ENCODE measurements at regions not wholly inside any gene's neighbourhood (a gene's known extent, or its start where the extent isn't known, plus 50 kb on each side); places are given as distances from the start of the nearest gene placed in this dataset.
A peak's percentile ranks its signal among the peaks of the same experiment; 100 is the strongest.

DNA sequence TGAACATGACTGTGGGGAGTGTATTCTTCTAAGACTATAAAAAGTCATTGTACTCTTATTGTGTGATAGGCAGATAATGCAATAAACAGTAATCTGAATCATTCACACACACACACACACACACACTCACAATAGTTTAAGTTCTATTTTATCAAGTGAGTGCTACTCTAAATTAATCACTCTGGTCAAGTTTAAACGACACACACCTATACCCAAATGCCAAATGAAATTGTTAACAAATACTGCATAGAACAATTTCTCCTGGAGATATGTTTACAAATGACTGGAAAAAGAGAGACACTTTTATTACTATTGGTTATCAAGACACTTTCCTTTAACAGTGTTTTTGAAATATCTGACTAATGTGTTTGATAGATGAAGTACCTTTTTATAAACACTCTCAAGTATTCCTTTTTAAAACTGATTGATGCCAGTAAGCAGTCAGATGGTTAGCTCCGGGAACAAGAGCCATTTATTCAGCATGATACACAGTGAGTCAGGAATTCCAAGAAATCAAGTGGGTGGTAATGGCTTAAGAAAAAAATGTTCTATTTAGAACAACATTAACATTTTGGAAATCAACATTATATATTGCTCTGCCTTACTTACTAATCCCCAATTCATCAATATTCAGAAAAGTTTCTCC, 521.6 kb upstream of the ST8SIA4 start:
- H4K20me1 ChIP-seq (ENCODE audit: insufficient read depth, low read length) = no peaks in the 10 kb centered on the region
- H3K4me3 ChIP-seq (ENCODE audit: low read depth in 1 of 2, low read length in 2 of 2) = no peak overlapping the region
- H3K27me3 ChIP-seq (ENCODE audit: insufficient read depth, low read length, poor library complexity) = no peaks in the 10 kb centered on the region
- ATAC-seq (ENCODE audit: insufficient read depth, low read depth) (no peak), DNase-seq (no peak)
- H3K4me1 ChIP-seq (ENCODE audit: insufficient read depth, low read length) = no peaks in the 10 kb centered on the region
- no peaks in the 10 kb centered on the region for H3K9me3 ChIP-seq (ENCODE audit: insufficient read depth, low read length, severe bottlenecking)
- no peak overlapping the region for H3K9ac ChIP-seq (ENCODE audit: low read depth, low read length)
- no peak overlapping the region for H3K27ac ChIP-seq (ENCODE audit: low read length)
- H2AFZ ChIP-seq (ENCODE audit: low read depth, low read length) = no peak overlapping the region
- no peaks in the 10 kb centered on the region for H3K36me3 ChIP-seq (ENCODE audit: insufficient read depth, low read length)
- no peak overlapping the region for H3K4me2 ChIP-seq (ENCODE audit: insufficient read depth, low read length)
- TF ChIP-seq, protein P1, sequence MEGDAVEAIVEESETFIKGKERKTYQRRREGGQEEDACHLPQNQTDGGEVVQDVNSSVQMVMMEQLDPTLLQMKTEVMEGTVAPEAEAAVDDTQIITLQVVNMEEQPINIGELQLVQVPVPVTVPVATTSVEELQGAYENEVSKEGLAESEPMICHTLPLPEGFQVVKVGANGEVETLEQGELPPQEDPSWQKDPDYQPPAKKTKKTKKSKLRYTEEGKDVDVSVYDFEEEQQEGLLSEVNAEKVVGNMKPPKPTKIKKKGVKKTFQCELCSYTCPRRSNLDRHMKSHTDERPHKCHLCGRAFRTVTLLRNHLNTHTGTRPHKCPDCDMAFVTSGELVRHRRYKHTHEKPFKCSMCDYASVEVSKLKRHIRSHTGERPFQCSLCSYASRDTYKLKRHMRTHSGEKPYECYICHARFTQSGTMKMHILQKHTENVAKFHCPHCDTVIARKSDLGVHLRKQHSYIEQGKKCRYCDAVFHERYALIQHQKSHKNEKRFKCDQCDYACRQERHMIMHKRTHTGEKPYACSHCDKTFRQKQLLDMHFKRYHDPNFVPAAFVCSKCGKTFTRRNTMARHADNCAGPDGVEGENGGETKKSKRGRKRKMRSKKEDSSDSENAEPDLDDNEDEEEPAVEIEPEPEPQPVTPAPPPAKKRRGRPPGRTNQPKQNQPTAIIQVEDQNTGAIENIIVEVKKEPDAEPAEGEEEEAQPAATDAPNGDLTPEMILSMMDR (IDR thresholded peaks at IDR 0.05; ENCODE audit: borderline replicate concordance, extremely low read depth, low read length, poor library complexity, severe bottlenecking) = no peak
- TF ChIP-seq EZH2 (IDR thresholded peaks at IDR 0.05; ENCODE audit: borderline replicate concordance, low read depth, low read length, severe bottlenecking) = no peak
- no peaks in the 10 kb centered on the region for H3K79me2 ChIP-seq (ENCODE audit: insufficient read depth, low read length)

DNA sequence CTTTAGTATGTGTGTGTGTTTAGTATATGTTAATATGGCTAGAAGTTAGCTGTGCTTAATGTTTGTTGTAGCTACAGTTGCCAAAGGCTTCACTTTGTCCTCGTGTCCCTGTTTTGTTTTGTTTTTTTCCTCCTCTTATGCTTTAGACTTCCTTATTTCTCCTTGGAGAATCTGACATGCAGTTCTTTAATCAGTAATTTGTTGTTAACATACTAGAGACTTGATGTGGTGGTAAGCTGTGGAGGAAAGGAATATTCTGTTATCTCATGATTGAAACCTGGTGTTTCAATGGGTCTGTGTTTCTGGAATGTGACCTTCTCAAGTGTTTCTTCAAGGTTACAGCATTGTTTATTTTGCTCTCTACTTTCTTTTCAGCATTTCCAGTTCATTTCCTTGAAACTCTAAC, 515.6 kb upstream of the ST8SIA4 start:
- Histone ChIP-seq H3K4me1 (ENCODE audit: insufficient read depth, low read length) (no peaks in the 10 kb centered on the region), H3K4me3 (ENCODE audit: low read depth in 1 of 2, low read length in 2 of 2) (no peak overlapping the region), H3K4me2 (ENCODE audit: insufficient read depth, low read length) (no peak overlapping the region), H3K27ac (ENCODE audit: low read length) (no peak overlapping the region), H3K9me3 (ENCODE audit: insufficient read depth, low read length, severe bottlenecking) (no peaks in the 10 kb centered on the region), H3K27me3 (ENCODE audit: insufficient read depth, low read length, poor library complexity) (no peaks in the 10 kb centered on the region), H3K79me2 (ENCODE audit: insufficient read depth, low read length) (no peaks in the 10 kb centered on the region), H2AFZ (ENCODE audit: low read depth, low read length) (0 out of 2 replicates have a peak overlapping the region, but pooled peaks have one; percentile 8), H4K20me1 (ENCODE audit: insufficient read depth, low read length) (no peaks in the 10 kb centered on the region), H3K36me3 (ENCODE audit: insufficient read depth, low read length) (no peaks in the 10 kb centered on the region), H3K9ac (ENCODE audit: low read depth, low read length) (no peak overlapping the region)
- no peak for ATAC-seq (ENCODE audit: insufficient read depth, low read depth)
- DNase-seq = no peak
- no peak for TF ChIP-seq EZH2 (IDR thresholded peaks at IDR 0.05; ENCODE audit: borderline replicate concordance, low read depth, low read length, severe bottlenecking)
- TF ChIP-seq, protein P1 (IDR thresholded peaks at IDR 0.05; ENCODE audit: borderline replicate concordance, extremely low read depth, low read length, poor library complexity, severe bottlenecking) = no peak

DNA sequence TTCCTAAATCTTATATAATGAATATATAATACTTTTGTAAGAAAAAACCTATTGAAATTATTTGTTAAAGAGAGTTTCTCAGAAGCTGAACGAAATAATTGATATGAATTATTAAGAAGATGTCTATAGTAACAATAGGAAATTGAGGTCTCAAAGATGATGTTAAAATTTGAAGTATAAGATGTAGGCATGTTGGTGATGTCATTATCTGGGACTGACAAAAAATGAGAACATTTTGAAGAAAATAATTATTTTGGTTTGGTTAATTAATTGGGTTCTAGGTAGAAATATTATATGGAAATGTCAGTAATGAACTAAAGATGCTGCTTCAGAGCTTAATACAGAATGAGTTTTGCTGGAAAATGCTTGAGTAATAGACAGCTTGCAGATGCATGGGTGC, 501.4 kb upstream of the ST8SIA4 start:
- no peak overlapping the region for H3K4me3 ChIP-seq (ENCODE audit: low read depth in 1 of 2, low read length in 2 of 2)
- ATAC-seq (ENCODE audit: insufficient read depth, low read depth) (no peak), DNase-seq (no peak)
- H3K4me2 ChIP-seq (ENCODE audit: insufficient read depth, low read length) = no peak overlapping the region
- H4K20me1 ChIP-seq (ENCODE audit: insufficient read depth, low read length) = no peaks in the 10 kb centered on the region
- H3K9me3 ChIP-seq (ENCODE audit: insufficient read depth, low read length, severe bottlenecking) = no peaks in the 10 kb centered on the region
- no peak overlapping the region for H3K9ac ChIP-seq (ENCODE audit: low read depth, low read length)
- no peaks in the 10 kb centered on the region for H3K36me3 ChIP-seq (ENCODE audit: insufficient read depth, low read length)
- H3K27ac ChIP-seq (ENCODE audit: low read length) = no peak overlapping the region
- no peaks in the 10 kb centered on the region for H3K27me3 ChIP-seq (ENCODE audit: insufficient read depth, low read length, poor library complexity)
- TF ChIP-seq, protein P1 (IDR thresholded peaks at IDR 0.05; ENCODE audit: borderline replicate concordance, extremely low read depth, low read length, poor library complexity, severe bottlenecking) = no peak
- no peak for TF ChIP-seq EZH2 (IDR thresholded peaks at IDR 0.05; ENCODE audit: borderline replicate concordance, low read depth, low read length, severe bottlenecking)
- no peak overlapping the region for H2AFZ ChIP-seq (ENCODE audit: low read depth, low read length)
- H3K4me1 ChIP-seq (ENCODE audit: insufficient read depth, low read length) = no peaks in the 10 kb centered on the region
- H3K79me2 ChIP-seq (ENCODE audit: insufficient read depth, low read length) = no peaks in the 10 kb centered on the region

Data from DND-41 (cell line).